ENCODE measurements at regions not wholly inside any gene's neighbourhood (a gene's known extent, or its start where the extent isn't known, plus 50 kb on each side); places are given as distances from the start of the nearest gene placed in this dataset.

- no peak for TF ChIP-seq MAX (IDR thresholded peaks at IDR 0.05; ENCODE audit: insufficient read depth, insufficient read length)
- TF ChIP-seq POLR2AphosphoS5 (IDR thresholded peaks at IDR 0.05; ENCODE audit: insufficient read depth, low read depth, low read length): no peak
- TF ChIP-seq GATA2 (IDR thresholded peaks at IDR 0.05; ENCODE audit: insufficient read depth, insufficient read length, low read depth, low read length): no peak
- TF ChIP-seq EZH2 (IDR thresholded peaks at IDR 0.05; ENCODE audit: borderline replicate concordance, low read depth, low read length, severe bottlenecking): no peak
These were observed 251.7 kb upstream of the HTR2A start for GRCh38 chr13:47148543-47148942.
